ENCODE measurements at regions not wholly inside any gene's neighbourhood (a gene's known extent, or its start where the extent isn't known, plus 50 kb on each side); places are given as distances from the start of the nearest gene placed in this dataset.
"Not testable (repeated sequence)": the region's sequence is repeated elsewhere in the genome, so short reads cannot be mapped to it uniquely, and the experiment has no call there.

DNA sequence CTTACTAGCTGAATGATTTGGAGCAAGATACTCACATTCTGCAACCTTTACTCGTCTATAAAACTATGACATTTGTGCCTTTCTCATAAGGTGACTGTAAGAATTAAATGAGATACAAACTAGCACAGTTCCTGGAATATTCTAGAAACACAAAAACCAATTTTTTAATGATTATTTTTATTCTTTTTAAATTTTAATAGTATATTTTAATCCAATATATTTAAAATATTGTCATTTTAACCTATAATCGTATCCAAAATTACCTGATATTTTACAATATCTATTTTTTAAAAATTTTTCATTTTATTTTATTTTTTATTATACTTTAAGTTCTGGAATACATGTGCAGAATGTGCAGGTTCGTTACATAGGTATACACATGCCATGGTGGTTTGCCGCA, 238.1 kb downstream of the OLFM4 start:
- intact Hi-C loops (cut with micrococcal nuclease): no loop called here

DNA sequence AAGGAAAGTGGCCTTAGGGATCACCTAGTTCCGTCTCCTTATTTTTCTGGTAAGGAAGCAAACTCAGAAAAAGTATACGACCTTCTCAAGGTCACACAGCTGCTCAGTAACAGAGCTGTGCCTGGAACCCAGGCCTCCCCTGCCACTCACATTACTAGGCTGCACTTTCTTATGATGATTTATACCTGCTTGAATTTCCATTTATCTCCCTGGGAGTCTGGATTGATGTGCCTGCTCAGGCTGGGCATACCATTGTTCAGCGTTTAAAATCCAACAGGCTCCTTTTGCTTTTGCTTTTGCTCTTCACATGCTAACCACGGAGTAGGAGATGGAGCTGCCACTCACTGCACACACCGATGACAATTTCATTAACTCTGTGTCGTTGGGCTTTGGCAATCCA, 241.0 kb downstream of the OLFM4 start:
- intact Hi-C loops (cut with micrococcal nuclease): no loop called here

DNA sequence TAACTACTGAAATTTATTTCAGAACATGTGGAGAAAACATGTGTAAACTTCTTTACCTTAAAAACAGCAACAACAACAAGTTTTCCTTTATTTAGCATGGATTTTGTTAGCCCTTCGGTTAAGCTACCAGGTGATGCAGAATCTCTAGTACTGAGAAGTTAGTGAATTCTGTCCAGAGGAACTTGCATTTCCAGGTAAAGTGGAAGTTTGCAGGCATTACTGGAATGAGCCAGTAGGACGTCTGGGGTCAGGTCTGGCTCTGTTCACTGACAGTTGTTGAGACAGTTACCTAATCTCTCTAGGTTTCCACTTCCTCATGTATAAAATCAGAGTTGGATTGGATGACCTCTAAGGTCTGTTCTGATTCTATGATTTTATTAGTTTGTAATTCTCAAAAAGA, 244.3 kb downstream of the OLFM4 start:
- intact Hi-C loops (cut with micrococcal nuclease): no loop called here

DNA sequence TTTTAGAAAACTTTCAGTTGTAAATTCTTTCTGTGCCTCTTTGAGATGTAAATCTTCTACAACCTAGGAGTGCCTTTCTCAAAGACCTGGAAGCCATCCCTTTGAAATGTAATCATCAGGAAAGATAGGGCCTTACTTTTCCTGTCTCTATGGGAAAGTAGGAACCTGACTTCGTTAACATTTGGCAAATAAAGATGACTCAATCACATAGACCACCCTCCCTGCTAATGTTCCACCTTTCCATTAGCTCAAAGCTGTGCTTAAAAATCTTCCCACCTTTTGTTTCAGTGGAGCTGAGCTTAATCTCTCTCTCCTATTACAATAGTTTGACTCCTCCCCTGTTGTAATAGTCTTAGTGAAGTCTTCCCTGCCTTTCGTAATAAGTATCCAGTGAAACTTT, 247.7 kb downstream of the OLFM4 start:
- intact Hi-C loops (cut with micrococcal nuclease): no loop called here

DNA sequence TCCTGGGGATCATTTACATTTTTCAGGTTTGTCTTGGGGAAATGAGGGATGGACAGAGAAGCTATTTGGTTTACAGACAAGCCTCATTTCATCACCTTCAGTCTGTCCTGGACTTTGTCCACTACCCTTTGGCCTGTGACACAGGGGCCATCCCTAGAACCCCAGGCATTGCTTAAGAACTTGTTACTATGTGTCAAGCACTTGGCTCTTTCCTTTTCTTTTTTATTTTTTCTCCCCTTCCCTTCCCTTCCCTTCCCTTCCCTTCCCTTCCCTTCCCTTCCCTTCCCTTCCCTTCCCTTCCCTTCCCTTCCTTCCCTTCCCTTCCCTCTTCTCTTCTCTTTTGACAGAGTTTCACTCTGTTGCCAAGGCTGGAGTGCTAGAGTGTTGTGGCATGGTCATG, 253.1 kb downstream of the OLFM4 start:
- intact Hi-C loops (cut with micrococcal nuclease): no loop called here

DNA sequence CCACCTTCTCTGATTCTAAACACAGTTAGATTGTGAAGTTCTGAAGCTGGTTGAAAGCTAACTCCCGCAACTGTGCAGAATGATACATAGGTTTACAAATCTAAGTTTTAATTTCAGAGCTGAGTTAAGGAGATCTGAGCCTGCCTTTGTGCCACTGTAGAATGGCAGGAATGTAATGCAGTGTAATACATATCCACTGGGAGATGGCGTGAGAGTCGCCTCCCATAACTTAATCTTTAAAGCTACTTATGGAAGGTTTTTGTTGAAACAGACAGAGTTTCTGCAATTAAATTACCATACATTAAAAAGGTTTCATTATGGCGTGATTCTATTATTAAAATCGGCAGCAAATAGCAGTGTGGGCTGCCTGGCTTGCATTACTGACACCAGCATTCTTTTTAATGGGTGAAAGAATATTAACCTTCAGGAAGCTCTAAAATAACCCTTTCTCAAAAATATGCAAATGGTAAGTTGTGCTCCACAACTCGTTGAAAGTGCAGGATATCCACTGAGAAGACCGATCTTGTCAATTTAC, 257.4 kb downstream of the OLFM4 start:
- intact Hi-C loops (cut with micrococcal nuclease): no loop called here

DNA sequence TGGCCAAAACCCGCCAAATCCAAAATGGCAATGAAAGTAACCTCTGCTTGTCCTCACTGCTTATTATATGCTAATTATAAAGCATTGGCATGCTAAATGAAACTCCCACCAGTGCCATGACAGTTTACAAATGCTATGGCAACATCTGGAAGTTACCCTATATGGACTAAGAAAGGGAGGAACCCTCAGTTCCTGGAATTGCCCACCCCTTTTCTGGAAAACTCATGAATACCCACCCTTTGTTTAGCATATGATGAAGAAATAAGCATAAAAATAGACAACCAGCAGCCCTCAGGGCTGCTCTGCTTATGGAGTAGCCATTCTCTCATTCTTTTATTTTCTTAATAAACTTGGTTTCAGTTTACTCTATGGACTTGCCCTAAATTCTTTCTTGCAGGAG, 269.8 kb downstream of the OLFM4 start:
- intact Hi-C loops (cut with micrococcal nuclease): no loop called here

DNA sequence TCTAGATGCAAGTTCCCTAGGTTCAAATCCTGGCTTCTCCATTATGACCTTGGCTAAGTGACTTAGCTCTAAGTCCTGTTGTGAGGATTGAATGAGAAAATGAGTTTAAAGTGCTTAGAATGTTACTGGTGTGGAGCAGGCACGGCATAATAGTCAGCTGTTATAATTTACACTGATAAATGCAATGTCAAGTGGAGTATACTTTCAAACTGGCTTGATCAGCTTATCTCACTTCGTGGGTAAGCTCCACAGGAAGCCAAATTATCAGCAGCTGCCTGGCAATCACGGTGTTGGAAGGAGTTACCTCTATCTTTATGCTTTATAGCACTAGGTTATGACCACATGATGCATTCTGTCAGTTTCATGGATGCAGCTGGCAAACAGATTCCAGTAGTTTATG, 272.8 kb downstream of the OLFM4 start:
- intact Hi-C loops (cut with micrococcal nuclease): no loop called here

DNA sequence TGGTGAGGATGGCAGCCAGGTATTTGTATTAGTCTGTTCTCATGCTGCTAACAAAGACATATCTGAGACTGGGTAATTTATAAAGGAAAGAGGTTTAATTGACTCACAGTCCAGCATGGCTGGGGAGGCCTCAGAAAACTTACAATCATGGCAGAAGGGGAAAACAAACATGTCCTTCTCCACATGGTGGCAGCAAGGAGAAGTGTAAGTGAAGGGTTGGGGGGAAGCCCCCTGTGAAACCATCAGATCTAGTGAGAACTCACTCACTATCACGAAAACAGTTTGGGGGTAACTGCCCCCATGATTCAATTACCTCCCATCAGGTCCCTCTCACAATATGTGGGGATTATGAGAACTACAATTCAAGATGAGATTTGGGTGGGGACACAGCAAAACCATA, 276.8 kb downstream of the OLFM4 start:
- intact Hi-C loops (cut with micrococcal nuclease): not testable (repeated sequence)

DNA sequence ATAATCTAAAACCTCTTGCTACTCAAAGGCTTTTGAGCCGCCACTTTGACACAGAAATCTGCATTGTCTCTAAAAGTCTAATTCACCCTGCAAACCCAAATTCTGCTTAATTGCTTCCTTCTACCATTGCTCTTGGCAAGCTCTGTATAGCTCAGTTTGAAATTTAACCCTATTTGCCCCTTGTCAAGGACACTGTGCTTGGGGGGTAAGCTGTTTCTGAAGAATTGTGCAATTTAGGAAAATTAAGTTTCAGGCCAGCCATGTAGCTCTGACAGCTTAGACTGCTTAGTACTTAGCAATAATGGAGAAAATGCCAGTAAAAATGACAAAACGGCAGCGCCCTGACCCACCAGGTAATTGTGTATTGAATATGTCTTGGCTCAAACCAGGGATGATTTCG, 282.2 kb downstream of the OLFM4 start:
- intact Hi-C loops (cut with micrococcal nuclease): no loop called here

DNA sequence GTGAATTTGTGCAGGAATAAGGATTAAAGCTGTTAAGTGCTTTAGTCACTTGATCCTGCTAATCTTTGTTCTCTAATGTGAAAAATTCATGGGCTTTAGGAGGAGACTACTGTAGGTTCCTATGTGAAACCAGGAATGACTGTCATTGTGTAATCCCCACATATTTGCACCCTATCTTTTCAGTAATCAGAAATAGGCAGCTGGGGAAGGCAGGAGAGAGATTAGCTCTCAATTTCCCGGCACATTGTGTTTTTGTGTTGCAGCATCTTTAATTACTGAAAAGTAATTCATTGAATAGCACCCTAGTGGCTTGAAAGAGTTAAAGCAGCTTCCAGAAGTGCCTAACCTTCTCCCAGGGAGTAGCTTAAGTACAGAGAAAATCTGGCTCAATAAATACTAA, 282.9 kb downstream of the OLFM4 start:
- intact Hi-C loops (cut with micrococcal nuclease): no loop called here

DNA sequence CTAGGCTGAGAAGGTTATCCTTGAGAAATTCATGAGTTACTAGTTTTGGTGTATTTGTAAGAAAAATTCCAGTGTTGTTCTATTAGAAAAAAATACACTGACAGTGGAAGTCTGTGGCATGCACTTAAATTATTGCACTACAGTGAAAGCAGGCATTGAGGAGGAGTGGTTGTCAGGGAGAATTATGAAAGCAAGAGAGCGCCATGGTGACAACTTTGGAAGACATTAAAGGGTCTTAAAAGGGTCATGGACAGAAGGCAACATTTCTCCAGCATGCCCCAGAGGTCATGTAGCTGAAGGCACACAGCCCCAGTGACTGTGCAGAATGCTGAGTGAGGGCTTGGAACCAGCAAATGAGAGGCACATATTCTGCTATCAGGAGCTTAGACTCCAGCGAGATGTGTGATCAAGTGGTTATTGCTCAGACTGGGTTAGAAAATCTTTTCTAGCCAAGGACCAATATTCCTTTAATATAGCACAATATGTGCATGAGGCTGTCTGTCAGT, 292.7 kb downstream of the OLFM4 start:
- intact Hi-C loops (cut with micrococcal nuclease): no loop called here

DNA sequence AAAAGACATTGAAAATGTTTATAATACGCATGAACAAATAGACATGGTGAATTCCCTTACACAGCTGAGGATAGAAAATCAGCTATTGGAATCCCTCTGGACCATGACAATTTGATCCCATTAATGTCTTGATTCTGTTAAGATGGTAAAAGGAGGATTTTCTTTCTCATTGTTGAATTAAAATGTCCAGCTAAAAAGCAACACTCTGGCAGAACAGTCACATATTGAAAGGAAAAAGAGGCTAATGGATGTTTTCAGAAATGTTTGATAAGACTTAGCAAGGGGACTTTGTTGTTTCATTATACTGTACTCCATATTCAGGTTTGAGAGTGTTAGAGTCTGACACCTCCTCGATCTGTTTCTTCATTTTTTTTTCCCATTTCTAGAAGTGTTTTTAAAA, 296.0 kb downstream of the OLFM4 start:
- intact Hi-C loops (cut with micrococcal nuclease): no loop called here

DNA sequence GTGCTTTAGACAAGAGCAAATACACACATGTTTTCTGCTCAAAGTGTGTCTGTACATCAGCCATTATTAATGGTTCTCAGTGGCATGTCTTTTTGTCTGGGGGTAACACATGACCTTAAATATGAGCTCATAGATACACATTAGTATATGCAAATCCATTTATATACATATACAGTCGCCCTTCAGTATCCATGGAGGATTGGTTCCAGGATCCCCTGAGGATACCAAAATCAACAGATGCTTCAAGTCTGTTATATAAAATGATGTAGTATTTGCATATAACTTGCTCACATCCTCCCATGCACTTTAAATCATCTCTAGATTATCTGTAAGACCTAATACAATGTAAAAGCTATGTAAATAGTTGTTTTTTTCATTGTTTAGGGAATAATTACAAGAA, 298.1 kb downstream of the OLFM4 start:
- intact Hi-C loops (cut with micrococcal nuclease): no loop called here

DNA sequence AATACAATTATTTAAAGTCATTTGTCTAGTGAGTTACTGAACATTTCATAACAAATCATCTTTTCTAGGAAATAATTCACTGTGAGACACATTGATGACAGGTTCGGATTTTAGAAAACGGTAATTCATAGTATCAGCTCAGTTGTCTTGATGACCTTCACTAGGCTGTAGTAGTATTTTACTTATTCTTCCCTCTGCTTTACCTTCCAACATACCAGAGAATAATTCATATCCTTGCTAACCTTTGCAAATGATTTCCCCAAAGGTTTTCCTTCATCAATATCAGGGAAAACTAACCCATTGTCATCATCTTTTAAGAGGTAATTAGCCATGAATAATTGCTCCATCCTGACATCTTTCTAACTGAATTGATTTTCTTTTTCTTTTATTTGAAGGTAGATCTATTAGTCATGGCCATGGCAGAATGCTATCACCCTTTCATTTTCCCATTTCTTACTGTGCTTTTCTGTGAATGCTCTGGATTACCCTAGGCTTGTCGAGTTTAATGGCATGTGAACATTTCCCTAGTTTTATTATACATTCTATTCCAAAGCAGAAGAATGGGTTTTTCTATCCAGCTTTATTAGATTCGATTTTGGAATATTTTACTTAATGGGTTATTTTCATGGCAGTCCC, 299.2 kb downstream of the OLFM4 start:
- intact Hi-C loops (cut with micrococcal nuclease): no loop called here

DNA sequence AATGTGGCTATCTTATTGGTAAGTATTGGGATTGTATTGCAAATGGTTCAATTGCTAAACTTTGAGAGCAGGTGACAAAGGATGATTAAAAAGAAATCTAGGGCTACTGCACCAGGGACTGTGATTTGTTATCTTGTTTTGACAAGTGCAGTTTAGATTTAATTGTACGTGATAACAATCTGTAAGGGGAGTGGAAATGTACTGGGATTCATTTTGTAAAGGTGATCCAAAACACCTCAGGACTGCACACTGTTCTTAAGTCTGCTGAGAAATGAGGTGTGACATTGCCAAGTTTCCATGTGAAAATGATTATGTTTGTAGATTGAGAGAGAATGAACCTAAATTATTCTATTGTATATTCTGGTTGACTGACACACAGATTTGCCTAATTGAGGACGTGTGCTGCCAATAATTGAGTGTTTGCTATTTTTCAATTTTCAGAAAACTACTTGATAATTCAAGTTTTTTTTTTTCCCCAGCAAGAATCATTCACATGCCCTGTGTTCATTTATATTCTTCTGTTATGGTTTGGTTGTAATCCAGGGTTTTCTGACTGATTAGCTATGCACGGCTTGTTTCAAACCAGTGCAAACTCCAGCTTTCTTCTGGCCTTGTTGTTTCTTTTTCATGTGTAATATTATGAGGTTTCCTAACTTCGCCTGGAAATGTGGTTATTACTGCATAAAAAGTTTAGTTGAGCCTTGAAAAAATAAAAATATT, 308.0 kb downstream of the OLFM4 start:
- intact Hi-C loops (cut with micrococcal nuclease): no loop called here

DNA sequence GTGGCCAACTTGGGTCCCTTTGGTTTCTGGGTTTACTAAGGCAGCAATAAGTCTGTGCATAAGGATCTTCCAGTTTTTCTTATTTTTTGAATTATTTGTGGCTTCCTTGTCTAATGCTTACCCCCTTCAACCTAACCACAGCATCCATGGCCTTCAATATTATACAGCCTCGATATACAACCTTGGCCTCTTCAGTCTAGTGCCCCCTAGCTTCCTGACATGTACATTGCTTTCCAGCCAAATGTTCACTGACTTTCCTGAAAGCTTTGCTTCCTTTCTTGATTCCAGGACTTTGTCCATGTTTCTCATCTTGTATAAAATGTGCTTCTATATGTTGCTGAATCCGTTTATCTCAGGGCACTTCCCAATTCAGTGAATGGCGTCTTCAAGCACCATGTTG, 310.1 kb downstream of the OLFM4 start:
- intact Hi-C loops (cut with micrococcal nuclease): no loop called here

DNA sequence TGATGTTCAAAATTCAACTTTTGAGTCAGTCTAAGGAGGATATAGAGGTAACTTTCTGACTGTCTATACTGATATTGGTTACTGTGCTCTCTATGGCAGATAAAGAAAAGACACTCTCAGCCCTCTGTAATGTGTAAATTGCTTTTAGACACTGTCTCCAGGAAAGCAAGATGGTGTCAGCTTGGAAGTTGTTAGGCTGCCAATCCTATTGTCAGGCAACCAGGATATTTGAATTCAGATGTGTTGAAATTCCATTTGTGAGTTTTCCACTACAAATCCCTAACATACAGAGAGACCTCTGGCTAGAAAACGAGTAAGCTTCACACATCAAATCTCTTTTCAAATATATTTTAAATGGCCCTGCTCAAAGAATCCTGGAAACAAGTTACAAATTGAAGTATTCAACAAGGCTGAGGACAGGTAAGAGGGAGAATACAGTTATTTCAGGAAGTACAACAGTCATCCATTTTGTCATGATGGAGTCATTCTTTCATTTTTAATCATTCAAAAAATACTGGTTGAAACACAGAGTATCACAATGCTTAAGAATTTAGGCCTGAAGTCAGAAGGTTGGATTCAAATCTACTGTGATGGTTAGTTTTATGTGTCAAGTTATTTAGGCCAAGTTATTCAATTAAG, 312.0 kb downstream of the OLFM4 start:
- intact Hi-C loops (cut with micrococcal nuclease): no loop called here

DNA sequence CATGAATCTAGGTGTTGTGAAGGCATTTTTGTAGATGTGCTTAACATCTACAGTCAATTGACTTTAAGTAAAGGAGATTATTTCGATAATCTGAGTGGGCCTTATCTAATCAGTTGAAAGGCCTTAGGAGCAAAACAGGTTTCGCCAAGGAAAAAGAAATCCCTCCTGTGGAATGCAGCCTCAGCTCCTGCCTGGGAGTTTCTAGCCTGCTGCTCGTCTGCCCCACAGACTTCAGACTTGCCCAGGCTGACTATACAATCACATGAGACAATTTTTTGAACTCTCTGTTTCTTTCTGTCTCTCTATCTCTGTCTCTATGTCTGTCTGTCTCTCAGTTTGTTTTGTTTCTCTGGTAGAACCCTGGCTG, 312.5 kb downstream of the OLFM4 start:
- intact Hi-C loops (cut with micrococcal nuclease): no loop called here

DNA sequence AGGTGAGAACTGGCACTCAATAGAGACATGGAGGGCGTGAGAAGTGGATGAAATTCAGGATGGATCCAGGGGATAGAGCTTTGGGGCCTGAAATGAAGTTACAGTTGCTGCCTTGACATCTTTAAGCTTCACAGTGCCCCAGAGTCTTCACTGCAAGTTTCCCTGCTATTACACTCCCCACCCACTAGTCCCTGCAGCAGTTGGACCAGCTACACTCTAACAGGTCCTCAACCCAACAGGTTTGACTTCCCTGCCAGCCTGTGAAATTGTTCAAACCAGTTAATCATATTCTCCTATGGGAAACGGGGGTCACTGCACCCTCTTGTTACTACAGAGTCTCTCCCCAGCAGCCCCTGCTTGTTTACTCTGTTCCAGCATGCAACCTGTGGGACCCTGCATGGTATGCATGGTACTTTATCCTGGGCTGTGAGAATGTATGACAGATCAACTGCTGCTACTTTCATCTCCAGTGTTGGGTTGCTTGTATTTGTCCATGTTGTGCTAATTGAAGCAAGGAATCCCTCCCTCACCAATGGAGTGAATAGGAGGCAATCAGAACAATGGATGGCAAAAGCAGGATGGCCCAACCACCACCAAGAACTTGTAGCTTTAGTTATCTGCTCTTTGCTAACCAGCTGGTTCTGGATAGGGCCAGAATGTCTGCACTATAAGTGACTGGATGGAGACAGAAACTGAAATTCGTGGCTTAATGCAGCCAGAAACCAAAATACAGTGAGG, 314.2 kb downstream of the OLFM4 start:
- intact Hi-C loops (cut with micrococcal nuclease): no loop called here

DNA sequence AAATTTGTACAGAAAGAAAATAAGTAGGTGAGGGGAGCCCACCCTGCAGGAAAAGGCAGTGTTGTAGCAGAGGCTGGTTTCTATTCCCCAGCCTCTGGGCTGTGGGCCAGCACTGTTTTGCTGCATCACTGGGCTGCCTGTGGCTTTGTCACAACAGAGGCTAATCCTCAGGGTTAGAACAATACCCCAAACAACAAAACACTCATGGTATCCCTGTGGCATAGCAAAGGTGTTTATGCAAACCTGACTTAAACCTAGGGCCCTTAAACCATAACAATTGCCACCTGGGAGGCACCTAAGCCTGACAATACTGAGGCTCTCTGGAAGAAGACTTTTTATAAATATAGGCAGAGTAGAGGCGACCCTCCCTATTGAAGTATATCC, 314.7 kb downstream of the OLFM4 start:
- intact Hi-C loops (cut with micrococcal nuclease): no loop called here

DNA sequence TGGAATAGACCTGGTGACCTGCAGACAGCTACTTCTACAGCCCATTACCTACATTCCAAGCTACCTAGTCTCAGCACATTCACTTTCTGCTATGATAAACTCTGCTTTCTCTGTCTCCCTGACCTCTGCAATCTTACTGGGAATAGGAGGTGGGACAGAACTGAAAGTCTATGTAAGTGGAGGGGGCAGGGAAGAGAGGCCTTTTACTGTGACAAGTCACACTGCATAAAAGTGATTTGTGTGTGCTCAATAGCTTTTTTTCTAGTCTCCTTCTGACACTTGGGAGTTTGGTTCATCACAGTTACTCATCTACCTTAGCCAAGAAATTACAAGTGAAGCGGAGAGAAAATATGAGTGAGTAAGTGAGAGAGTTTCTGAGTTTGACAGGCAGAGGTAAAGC, 322.4 kb downstream of the OLFM4 start:
- intact Hi-C loops (cut with micrococcal nuclease): no loop called here
